Esophagus squamous epithelium (tissue), 4 donors: ENCODE measurements at regions not wholly inside any gene's neighbourhood (a gene's known extent, or its start where the extent isn't known, plus 50 kb on each side); places are given as distances from the start of the nearest gene placed in this dataset.

ENCODE experiments used
- POLR2A ChIP-seq, 4 donors: fragments of 450-650 bp; IDR thresholded peaks; one replicate each; pipeline ENCODE4 v1.6.1; 2017; ENCODE audit warnings: antibody characterized with exemption in 4 of 4, mild to moderate bottlenecking in 4 of 4, moderate library complexity in 3 of 4
- TF ChIP-seq, protein P1 (sequence below), 6 experiments: fragments of 450-650 bp in 4 of 6; fragments of 200-600 bp in 2 of 6; sonication (generic) in 2 of 6; IDR thresholded peaks; one replicate each; pipeline ENCODE4 v1.5.1; 2016 to 2019; ENCODE audit warnings: antibody characterized with exemption in 6 of 6, mild to moderate bottlenecking in 4 of 6, moderate library complexity in 4 of 6

DNA sequence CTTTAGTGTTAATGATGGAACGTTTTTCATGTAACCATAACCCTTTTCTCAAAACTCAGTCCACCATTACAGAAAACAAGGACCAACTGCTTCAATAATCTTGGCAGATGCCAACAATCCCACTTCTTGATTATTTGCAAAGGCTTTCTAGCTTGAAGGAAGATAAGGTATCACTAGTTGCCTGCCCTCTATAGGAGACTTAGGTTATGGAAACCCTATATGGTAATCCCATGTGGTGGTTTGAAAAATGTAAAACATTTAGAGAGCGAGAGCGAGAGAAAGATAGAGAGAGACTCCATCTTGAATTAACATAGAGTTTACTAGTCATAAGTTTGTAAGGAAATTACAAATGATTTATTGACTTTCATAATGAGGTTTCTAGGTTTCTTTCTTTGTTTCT, 1627.5 kb upstream of the TENM3 start:
- TF ChIP-seq, protein P1, sequence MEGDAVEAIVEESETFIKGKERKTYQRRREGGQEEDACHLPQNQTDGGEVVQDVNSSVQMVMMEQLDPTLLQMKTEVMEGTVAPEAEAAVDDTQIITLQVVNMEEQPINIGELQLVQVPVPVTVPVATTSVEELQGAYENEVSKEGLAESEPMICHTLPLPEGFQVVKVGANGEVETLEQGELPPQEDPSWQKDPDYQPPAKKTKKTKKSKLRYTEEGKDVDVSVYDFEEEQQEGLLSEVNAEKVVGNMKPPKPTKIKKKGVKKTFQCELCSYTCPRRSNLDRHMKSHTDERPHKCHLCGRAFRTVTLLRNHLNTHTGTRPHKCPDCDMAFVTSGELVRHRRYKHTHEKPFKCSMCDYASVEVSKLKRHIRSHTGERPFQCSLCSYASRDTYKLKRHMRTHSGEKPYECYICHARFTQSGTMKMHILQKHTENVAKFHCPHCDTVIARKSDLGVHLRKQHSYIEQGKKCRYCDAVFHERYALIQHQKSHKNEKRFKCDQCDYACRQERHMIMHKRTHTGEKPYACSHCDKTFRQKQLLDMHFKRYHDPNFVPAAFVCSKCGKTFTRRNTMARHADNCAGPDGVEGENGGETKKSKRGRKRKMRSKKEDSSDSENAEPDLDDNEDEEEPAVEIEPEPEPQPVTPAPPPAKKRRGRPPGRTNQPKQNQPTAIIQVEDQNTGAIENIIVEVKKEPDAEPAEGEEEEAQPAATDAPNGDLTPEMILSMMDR (IDR thresholded peaks at IDR 0.05) = no peak
- no peak for TF ChIP-seq POLR2A (IDR thresholded peaks at IDR 0.05)
